GM12891 (cell line): ENCODE measurements at regions not wholly inside any gene's neighbourhood (a gene's known extent, or its start where the extent isn't known, plus 50 kb on each side); places are given as distances from the start of the nearest gene placed in this dataset.

ENCODE experiments used
- DNase-seq: peaks from one replicate; pipeline ENCODE4 v3.0.0; 2011; ENCODE audit warnings: low spot score; ENCODE audit not compliant: insufficient read length
- FAIRE-seq: peaks from 2 replicates; lab custom pipeline; 2011; peaks lifted over from hg19 to GRCh38; lab: Jason Lieb, UNC
- PAX5 ChIP-seq: IDR thresholded peaks from 2 replicates; pipeline ENCODE4 v1.6.1; 2011; ENCODE audit warnings: low read length, moderate library complexity, mild to moderate bottlenecking; ENCODE audit not compliant: insufficient read depth, severe bottlenecking
- POLR2A ChIP-seq: IDR thresholded peaks from 2 replicates; pipeline ENCODE4 v1.6.1; 2011; ENCODE audit warnings: low read depth, low read length, control low read depth
- POLR2AphosphoS5 ChIP-seq: IDR thresholded peaks from 2 replicates; pipeline ENCODE4 v1.6.1; 2011; ENCODE audit warnings: low read depth, low read length, control low read depth
- POU2F2 ChIP-seq: IDR thresholded peaks from 2 replicates; pipeline ENCODE4 v1.6.1; 2011; ENCODE audit warnings: low read depth, mild to moderate bottlenecking, control low read depth, low read length, moderate library complexity
- SPI1 ChIP-seq: IDR thresholded peaks from 2 replicates; pipeline ENCODE4 v1.6.1; 2011; ENCODE audit warnings: low read depth, low read length, control low read depth
- TAF1 ChIP-seq: IDR thresholded peaks from 2 replicates; pipeline ENCODE4 v1.6.1; 2011; ENCODE audit warnings: low read depth, low read length, control low read depth

DNA sequence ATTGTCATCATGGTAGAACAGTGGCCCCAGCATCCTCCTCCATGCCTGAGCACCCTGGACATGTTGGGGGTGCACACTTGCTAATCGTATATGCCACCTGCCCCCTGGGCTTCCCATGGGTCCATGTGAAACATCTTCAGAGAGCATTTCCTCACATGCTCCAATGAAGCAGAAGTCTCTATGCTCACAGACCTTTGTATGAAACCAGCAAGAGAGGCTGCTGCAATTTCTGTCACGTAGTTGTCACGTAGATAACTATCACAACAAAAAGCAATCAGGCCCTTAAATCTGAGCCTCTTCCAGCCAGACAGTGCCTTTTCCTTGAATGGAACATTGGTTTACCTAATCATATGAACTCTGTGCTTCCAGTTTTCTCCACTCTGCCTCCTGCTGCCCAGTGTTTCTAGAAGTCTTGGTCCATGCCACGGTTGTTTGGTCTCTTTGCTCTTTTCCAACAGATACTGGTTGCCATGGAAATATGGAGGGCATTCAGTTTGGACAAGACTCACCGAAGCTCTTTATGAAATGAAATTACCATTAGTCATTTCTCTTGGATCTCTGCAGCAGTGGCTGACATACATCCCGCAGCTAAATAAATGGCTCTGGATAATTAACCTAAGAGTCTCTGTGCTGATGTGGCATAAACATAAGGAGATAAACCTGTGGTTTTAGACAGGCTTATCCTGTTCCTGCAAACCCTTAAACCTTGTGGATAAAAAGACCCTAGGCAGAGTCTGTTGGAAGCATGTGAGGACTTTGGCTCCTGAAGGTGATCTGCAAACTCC, 172.8 kb upstream of the SYNDIG1 start:
- FAIRE-seq (no peak), DNase-seq (no peak)
- TF ChIP-seq POLR2AphosphoS5 (no peak), POLR2A (no peak), TAF1 (no peak), PAX5 (no peak)

DNA sequence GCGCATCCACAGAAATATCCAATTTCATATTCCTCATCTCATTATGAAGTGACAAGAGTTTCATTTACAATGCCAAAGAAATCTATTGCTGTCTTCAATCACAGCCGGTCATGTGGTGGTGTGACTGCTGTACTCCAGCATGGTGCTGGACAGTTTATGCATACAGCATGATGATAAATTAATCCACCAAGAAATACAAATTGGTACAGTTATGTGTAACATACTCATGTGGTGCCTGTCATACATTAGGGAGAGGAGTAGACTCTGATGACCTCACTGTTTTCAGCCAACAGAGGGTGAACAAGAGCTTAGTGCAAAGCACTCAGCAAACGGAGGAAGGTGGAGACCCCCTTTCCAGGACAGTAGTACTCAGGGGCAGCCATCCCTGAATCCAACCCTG, 178.4 kb upstream of the SYNDIG1 start:
- TF ChIP-seq PAX5 (no peak), POLR2AphosphoS5 (no peak), SPI1 (no peak), POU2F2 (no peak), TAF1 (no peak)
- FAIRE-seq (no peak), DNase-seq (no peak)

DNA sequence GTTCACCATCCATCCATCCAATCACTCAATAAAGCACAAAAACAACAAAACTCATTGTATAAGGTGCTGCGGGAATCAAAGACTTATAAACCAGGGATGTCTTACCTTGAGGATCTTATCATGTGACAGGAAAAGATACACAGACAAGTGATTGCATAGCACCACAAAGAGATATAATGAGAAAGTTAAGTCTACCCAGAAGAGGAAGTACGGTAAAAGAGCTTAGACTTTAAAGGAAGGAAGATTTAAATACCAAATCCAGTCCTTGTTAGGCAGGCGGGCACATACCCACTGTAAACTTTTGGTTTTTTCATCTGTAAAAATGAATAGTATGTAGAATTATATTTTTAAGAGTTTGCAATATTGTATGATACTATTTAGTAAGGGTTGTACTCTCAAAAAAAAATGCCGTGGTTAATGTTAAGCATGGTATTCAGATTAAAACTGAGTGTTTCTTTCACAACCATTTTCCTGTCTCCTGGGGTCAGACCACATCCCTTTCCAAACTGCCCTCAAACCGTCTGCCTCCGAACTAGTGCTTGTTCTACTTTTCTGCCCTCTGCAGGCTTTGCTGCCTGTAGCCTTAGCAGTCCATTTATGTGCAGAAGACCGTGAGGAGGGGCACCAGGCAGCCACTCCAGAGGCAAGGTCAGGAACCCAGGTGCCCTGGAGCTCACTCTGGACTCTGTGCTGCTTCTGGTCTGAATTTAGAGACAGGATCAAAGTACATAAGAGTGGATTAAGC, 179.5 kb upstream of the SYNDIG1 start:
- FAIRE-seq (no peak), DNase-seq (no peak)
- TF ChIP-seq SPI1 (no peak), POU2F2 (no peak), TAF1 (no peak), PAX5 (no peak), POLR2A (no peak), POLR2AphosphoS5 (no peak)

DNA sequence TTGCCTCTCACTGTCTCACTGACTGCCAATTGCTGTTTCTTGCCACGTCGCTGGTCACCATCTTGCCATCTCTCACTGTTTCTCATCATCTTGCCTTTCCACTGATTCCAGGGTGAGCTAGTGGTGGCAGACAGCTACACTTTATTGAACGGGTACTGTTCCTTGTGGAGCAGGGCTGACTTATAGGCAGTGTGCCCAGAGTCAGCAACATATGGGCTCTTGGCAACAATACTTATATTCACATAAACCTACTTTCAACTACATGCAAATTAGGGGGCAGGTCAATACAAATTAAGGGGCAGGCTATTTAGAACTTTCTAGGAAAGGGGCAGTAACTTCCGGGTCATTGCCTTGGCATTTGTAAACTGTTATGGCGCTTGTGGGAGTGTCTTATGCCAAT, 186.2 kb upstream of the SYNDIG1 start:
- no peak for FAIRE-seq

DNA sequence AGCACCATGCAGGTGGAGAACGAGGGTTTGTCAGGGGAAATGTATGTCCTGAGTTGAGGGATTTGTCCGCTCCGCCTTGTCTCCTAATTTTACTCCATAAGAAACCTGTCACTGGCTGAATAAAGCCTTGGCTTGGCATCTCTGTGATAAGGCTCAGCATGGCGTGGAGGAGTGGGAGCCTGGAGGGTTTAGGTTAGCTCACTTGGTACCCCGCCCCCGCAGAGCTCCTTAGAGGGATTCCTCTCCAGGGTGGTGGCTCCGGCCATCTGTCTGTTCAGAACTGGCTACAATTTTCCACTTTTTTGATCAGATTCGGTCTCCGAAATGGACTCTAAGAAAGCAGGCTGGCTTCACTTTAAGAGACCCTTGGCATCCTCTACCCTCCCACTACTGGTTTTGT, 192.2 kb upstream of the SYNDIG1 start:
- FAIRE-seq (no peak), DNase-seq (no peak)
- no peak for TF ChIP-seq SPI1
- TF ChIP-seq POU2F2: no peak
- no peak for TF ChIP-seq PAX5
- TF ChIP-seq POLR2A: no peak
- TF ChIP-seq POLR2AphosphoS5: no peak
- no peak for TF ChIP-seq TAF1

More for the DNA sequence above, 186.2 kb upstream of the SYNDIG1 start:
- TF ChIP-seq TAF1 (no peak), POLR2A (no peak), SPI1 (no peak), POLR2AphosphoS5 (no peak), PAX5 (no peak), POU2F2 (no peak)
- no peak for DNase-seq

DNA sequence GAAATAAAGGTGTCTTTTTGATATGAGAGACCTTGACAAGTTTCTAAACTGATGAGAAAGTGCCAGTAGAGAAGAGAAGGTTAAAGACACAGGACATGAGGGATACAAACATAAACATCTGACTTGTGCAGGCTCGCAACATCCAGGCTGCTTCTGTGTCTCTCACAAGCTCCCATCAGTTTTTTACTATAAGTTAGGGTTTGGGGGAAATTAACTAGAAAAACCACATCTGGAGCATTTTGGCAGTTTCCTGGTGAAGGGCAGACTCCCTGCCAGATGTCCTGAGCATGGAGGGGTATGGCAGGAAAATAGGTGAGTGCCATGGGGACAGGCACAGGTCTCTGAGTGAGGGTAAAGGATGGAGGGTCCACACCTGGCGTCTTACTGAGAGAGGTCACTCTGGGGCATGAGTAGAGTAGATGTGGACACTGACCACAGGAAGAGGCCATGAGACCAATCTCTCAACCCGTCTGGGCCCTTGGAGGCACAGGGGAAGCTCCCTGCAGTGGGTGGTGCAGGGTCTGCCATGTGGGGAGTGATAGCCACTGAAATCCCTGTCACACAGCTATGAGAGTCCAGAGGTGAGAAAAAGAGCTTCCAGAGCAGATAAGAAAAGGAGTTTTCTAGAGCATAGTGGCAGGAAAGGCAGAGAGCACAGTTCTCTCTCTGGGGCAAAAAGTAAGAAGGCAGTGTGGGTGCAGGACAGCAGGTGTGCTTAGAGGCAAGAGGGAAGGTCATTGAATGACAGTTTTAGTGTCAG, 193.3 kb upstream of the SYNDIG1 start:
- DNase-seq (no peak), FAIRE-seq (no peak)
- TF ChIP-seq POLR2A (no peak), POU2F2 (no peak), POLR2AphosphoS5 (no peak), PAX5 (no peak), TAF1 (no peak), SPI1 (no peak)

DNA sequence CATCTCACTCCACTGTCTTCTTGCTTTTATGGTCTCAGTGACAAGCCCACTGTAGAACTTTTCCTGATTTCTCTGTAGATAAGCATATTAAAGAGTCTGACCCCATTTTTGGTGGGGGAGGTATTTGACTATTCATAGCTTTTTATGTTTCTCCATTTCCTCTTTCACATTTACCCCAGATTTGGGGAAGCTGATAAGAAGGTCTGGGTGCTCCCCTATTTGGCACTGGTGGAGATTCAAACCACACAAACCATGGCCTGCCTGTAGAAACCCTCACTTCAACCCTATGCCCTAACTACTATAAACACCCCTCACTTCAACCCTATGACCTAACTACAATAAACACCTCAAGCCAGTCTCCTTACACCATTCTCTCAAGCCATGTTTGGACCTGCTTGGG, 196.2 kb upstream of the SYNDIG1 start:
- DNase-seq (no peak), FAIRE-seq (no peak)
- TF ChIP-seq POLR2AphosphoS5 (no peak), TAF1 (no peak), SPI1 (no peak), POLR2A (no peak), POU2F2 (no peak), PAX5 (no peak)

DNA sequence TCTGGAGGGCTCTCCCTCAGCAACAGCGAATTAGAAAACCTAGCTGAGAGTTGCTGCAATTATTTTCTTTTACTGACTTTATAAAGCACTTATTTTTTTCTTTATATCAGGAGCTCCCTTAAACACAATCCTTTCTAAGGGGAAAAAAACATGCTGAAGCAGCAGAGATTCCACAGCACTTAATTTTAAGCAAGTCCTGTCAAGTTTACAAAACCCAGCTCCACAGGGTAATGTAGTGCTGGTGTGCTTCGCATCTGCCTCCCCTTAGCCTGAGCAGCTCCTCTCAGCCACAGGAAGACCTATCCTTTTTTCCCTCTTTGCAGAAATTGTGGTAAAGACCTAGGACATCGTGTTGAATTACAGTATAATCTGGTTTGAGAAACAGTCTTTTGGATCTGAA, 208.1 kb upstream of the SYNDIG1 start:
- no peak for FAIRE-seq

DNA sequence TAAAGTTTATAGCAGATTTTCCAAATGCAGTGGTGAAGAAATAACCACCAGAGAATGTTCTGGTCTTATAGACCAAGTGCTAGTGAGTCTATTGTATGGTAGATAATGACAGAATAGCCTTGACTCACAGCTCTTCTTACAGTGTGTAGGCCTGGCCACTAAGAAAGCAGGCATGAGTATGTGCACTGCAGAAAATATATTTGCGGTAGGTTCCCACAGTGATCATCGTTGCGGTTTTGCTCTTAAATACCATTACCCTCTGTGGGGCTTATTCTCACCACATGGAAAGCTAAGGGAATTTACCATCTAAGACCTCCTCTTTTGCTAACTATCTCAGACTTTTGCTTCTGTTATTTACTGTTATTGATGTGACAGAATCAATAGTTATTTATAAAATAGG, 212.3 kb upstream of the SYNDIG1 start:
- DNase-seq (no peak), FAIRE-seq (no peak)
- no peak for TF ChIP-seq SPI1
- TF ChIP-seq TAF1: no peak
- no peak for TF ChIP-seq POLR2AphosphoS5
- TF ChIP-seq POLR2A: no peak
- no peak for TF ChIP-seq POU2F2
- TF ChIP-seq PAX5: no peak

More for the DNA sequence above, 208.1 kb upstream of the SYNDIG1 start:
- TF ChIP-seq TAF1 (no peak), PAX5 (no peak), POLR2A (no peak), SPI1 (no peak), POU2F2 (no peak), POLR2AphosphoS5 (no peak)
- no peak for DNase-seq
